Suprapubic skin (tissue), 4 donors: ENCODE measurements at regions not wholly inside any gene's neighbourhood (a gene's known extent, or its start where the extent isn't known, plus 50 kb on each side); places are given as distances from the start of the nearest gene placed in this dataset.

Source experiments
- DNase-seq, 2 donors: peaks; one replicate each; pipeline ENCODE4 v3.0.0-alpha.2; 2019; ENCODE audit warnings: low spot score in 2 of 2
- H3K27ac ChIP-seq: fragments of 200-600 bp; sonication (generic); one replicate; pipeline ENCODE4 v1.5.1; 2019
- H3K27me3 ChIP-seq: fragments of 200-600 bp; sonication (generic); one replicate; pipeline ENCODE4 v1.5.1; 2019
- H3K36me3 ChIP-seq: fragments of 200-600 bp; sonication (generic); one replicate; pipeline ENCODE4 v1.5.1; 2019
- H3K4me1 ChIP-seq: fragments of 200-600 bp; sonication (generic); one replicate; pipeline ENCODE4 v1.5.1; 2019
- H3K4me3 ChIP-seq: fragments of 200-600 bp; sonication (generic); one replicate; pipeline ENCODE4 v1.5.1; 2019; ENCODE audit warnings: mild to moderate bottlenecking
- H3K9me3 ChIP-seq: fragments of 200-600 bp; sonication (generic); one replicate; pipeline ENCODE4 v1.5.1; 2019
- CTCF ChIP-seq, 2 donors: fragments of 200-600 bp in 1 of 2; fragments of 450-650 bp in 1 of 2; sonication (generic) in 1 of 2; IDR thresholded peaks; one replicate each; pipeline ENCODE4 v1.5.1; 2016 to 2019; ENCODE audit warnings: antibody characterized with exemption in 2 of 2, mild to moderate bottlenecking in 1 of 2, moderate library complexity in 1 of 2
- EP300 ChIP-seq: sonication (generic); formaldehyde crosslinking; IDR thresholded peaks from one replicate; pipeline ENCODE4 v1.6.1; 2017; ENCODE audit warnings: antibody characterized with exemption
- POLR2A ChIP-seq, 2 donors: fragments of 450-650 bp; IDR thresholded peaks; one replicate each; pipeline ENCODE4 v1.6.1; 2017; ENCODE audit warnings: antibody characterized with exemption in 2 of 2, mild to moderate bottlenecking in 2 of 2, moderate library complexity in 2 of 2
- POLR2AphosphoS5 ChIP-seq, 3 donors: sonication (generic); formaldehyde crosslinking; IDR thresholded peaks; one replicate each; pipeline ENCODE4 v1.6.1; 2017; ENCODE audit warnings: antibody characterized with exemption in 3 of 3
- WGBS: methylation state at CpG from one replicate; pipeline ENCODE4 v1.1.5; 2018; 5-methylcytosine and 5-hydroxymethylcytosine counted together

GRCh38 chr11:92739491-92739890 is 230.0 kb upstream of the MTNR1B start:
- H3K36me3 ChIP-seq = no peaks in the 10 kb centered on the region
- WGBS = 85% methylated on average over 2 of the region's 2 CpGs
- no peak overlapping the region for H3K4me3 ChIP-seq
- H3K27ac ChIP-seq = no peak overlapping the region
- no peak for TF ChIP-seq POLR2AphosphoS5 (IDR thresholded peaks at IDR 0.05)
- TF ChIP-seq EP300 = no peak
- TF ChIP-seq CTCF (IDR thresholded peaks at IDR 0.05) = no peak
- TF ChIP-seq POLR2A (IDR thresholded peaks at IDR 0.05) = no peak
- DNase-seq = no peak
- H3K4me1 ChIP-seq = no peaks in the 10 kb centered on the region
- H3K27me3 ChIP-seq = no peaks in the 10 kb centered on the region
- no peaks in the 10 kb centered on the region for H3K9me3 ChIP-seq

- TF ChIP-seq POLR2AphosphoS5 (IDR thresholded peaks at IDR 0.05) (no peak), POLR2A (IDR thresholded peaks at IDR 0.05) (no peak), CTCF (IDR thresholded peaks at IDR 0.05) (no peak), EP300 (no peak)
- no peak for DNase-seq
- H3K36me3 ChIP-seq = no peaks in the 10 kb centered on the region
- H3K27me3 ChIP-seq = no peaks in the 10 kb centered on the region
- H3K27ac ChIP-seq = no peak overlapping the region
- no peaks in the 10 kb centered on the region for H3K9me3 ChIP-seq
- H3K4me3 ChIP-seq = no peak overlapping the region
- WGBS = 62% methylated on average over 2 of the region's 2 CpGs
- no peaks in the 10 kb centered on the region for H3K4me1 ChIP-seq
These were observed 229.2 kb upstream of the MTNR1B start for GRCh38 chr11:92740276-92740675.

GRCh38 chr11:92744929-92745585 is 224.4 kb upstream of the MTNR1B start:
- Histone ChIP-seq H3K4me3 (no peak overlapping the region), H3K27ac (no peak overlapping the region), H3K9me3 (no peaks in the 10 kb centered on the region), H3K36me3 (no peaks in the 10 kb centered on the region), H3K4me1 (no peaks in the 10 kb centered on the region), H3K27me3 (no peaks in the 10 kb centered on the region)
- TF ChIP-seq CTCF (IDR thresholded peaks at IDR 0.05) = no peak
- TF ChIP-seq POLR2A (IDR thresholded peaks at IDR 0.05) = no peak
- no peak for TF ChIP-seq EP300
- no peak for TF ChIP-seq POLR2AphosphoS5 (IDR thresholded peaks at IDR 0.05)
- no peak for DNase-seq
- WGBS = 92% methylated on average over 4 of the region's 4 CpGs

- Histone ChIP-seq H3K9me3 (no peaks in the 10 kb centered on the region), H3K27ac (no peak overlapping the region), H3K36me3 (no peaks in the 10 kb centered on the region), H3K27me3 (no peaks in the 10 kb centered on the region), H3K4me1 (no peaks in the 10 kb centered on the region), H3K4me3 (no peak overlapping the region)
- TF ChIP-seq POLR2A (IDR thresholded peaks at IDR 0.05) (no peak), CTCF (IDR thresholded peaks at IDR 0.05) (no peak), EP300 (no peak), POLR2AphosphoS5 (IDR thresholded peaks at IDR 0.05) (no peak)
- DNase-seq = no peak
- WGBS = 55% methylated on average over 5 of the region's 5 CpGs
These were observed 218.7 kb upstream of the MTNR1B start for GRCh38 chr11:92750794-92751193.

GRCh38 chr11:92751594-92751993 is 217.9 kb upstream of the MTNR1B start:
- H3K9me3 ChIP-seq = no peaks in the 10 kb centered on the region
- no peak for DNase-seq
- H3K4me1 ChIP-seq = no peaks in the 10 kb centered on the region
- H3K36me3 ChIP-seq = no peaks in the 10 kb centered on the region
- no peak overlapping the region for H3K27ac ChIP-seq
- no peak for TF ChIP-seq CTCF (IDR thresholded peaks at IDR 0.05)
- no peak for TF ChIP-seq POLR2AphosphoS5 (IDR thresholded peaks at IDR 0.05)
- TF ChIP-seq EP300 = no peak
- no peak for TF ChIP-seq POLR2A (IDR thresholded peaks at IDR 0.05)
- H3K27me3 ChIP-seq = no peaks in the 10 kb centered on the region
- 78% methylated on average over 11 of the region's 11 CpGs for WGBS
- H3K4me3 ChIP-seq = no peak overlapping the region
